Sigmoid colon (tissue), 4 donors: ENCODE measurements at regions not wholly inside any gene's neighbourhood (a gene's known extent, or its start where the extent isn't known, plus 50 kb on each side); places are given as distances from the start of the nearest gene placed in this dataset.
"Not testable (repeated sequence)": the region's sequence is repeated elsewhere in the genome, so short reads cannot be mapped to it uniquely, and the experiment has no call there.

Experiments used
- CTCF ChIP-seq, 4 experiments: fragments of 450-650 bp in 3 of 4; fragments of 200-600 bp in 1 of 4; IDR thresholded peaks; one replicate each; pipeline ENCODE4 v1.5.1; 2016 to 2019; ENCODE audit warnings: antibody characterized with exemption in 4 of 4, mild to moderate bottlenecking in 3 of 4, moderate library complexity in 2 of 4
- EP300 ChIP-seq, 4 donors: sonication (generic); formaldehyde crosslinking; IDR thresholded peaks; one replicate each; pipeline ENCODE4 v1.6.1; 2017; ENCODE audit warnings: antibody characterized with exemption in 4 of 4
- POLR2AphosphoS5 ChIP-seq, 4 donors: sonication (generic); formaldehyde crosslinking; IDR thresholded peaks; one replicate each; pipeline ENCODE4 v1.6.1; 2017; ENCODE audit warnings: antibody characterized with exemption in 4 of 4

- not testable (repeated sequence) for TF ChIP-seq EP300, POLR2AphosphoS5, CTCF (IDR thresholded peaks at IDR 0.05)
Measured at GRCh38 chr6:9024246-9024645, 588.9 kb upstream of the SLC35B3 start.
